Thyroid gland (tissue), 4 donors: ENCODE measurements at regions not wholly inside any gene's neighbourhood (a gene's known extent, or its start where the extent isn't known, plus 50 kb on each side); places are given as distances from the start of the nearest gene placed in this dataset.

Experiments used
- DNase-seq, 2 donors: peaks; one replicate each; pipeline ENCODE4 v3.0.0-alpha.2; 2019
- H3K27ac ChIP-seq, 3 donors: fragments of 200-600 bp; sonication (generic); 1 replicate in 2 of 3; 2 replicates in 1 of 3; pipeline ENCODE4 v1.5.1; 2016 to 2019; ENCODE audit warnings: mild to moderate bottlenecking in 1 of 3, moderate library complexity in 1 of 3
- H3K27me3 ChIP-seq: fragments of 200-600 bp; sonication (generic); one replicate; pipeline ENCODE4 v1.5.1; 2019
- H3K36me3 ChIP-seq, 2 donors: fragments of 200-600 bp; sonication (generic); one replicate each; pipeline ENCODE4 v1.5.1; 2016 to 2019
- H3K4me1 ChIP-seq, 2 donors: fragments of 200-600 bp; sonication (generic); one replicate each; pipeline ENCODE4 v1.5.1; 2017 to 2019
- H3K4me3 ChIP-seq, 3 donors: fragments of 200-600 bp; sonication (generic); replicated peaks in 1 of 3; 1 replicate in 2 of 3; 2 replicates in 1 of 3; pipeline ENCODE4 v1.5.1; 2016; ENCODE audit warnings: mild to moderate bottlenecking in 1 of 3
- H3K9me3 ChIP-seq: fragments of 200-600 bp; sonication (generic); one replicate; pipeline ENCODE4 v1.5.1; 2017
- POLR2A ChIP-seq, 2 donors: fragments of 450-650 bp; IDR thresholded peaks; one replicate each; pipeline ENCODE4 v1.6.1; 2017; ENCODE audit warnings: antibody characterized with exemption in 2 of 2, mild to moderate bottlenecking in 2 of 2, moderate library complexity in 1 of 2
- WGBS, 2 donors: methylation state at CpG; one replicate each; pipeline ENCODE4 v1.1.5; 2017; 5-methylcytosine and 5-hydroxymethylcytosine counted together
- intact Hi-C: fragments of 100-400 bp; cut with DNase I; formaldehyde crosslinking; loops from one replicate; pipeline ENCODE4 v1.15.1; 2023
- TF ChIP-seq, protein P1 (sequence below), 6 experiments: fragments of 200-600 bp in 3 of 6; fragments of 450-650 bp in 3 of 6; sonication (generic) in 3 of 6; IDR thresholded peaks; one replicate each; pipeline ENCODE4 v1.5.1; 2016 to 2019; ENCODE audit warnings: antibody characterized with exemption in 6 of 6, mild to moderate bottlenecking in 2 of 6, inconsistent platforms in 1 of 6, moderate library complexity in 1 of 6

DNA sequence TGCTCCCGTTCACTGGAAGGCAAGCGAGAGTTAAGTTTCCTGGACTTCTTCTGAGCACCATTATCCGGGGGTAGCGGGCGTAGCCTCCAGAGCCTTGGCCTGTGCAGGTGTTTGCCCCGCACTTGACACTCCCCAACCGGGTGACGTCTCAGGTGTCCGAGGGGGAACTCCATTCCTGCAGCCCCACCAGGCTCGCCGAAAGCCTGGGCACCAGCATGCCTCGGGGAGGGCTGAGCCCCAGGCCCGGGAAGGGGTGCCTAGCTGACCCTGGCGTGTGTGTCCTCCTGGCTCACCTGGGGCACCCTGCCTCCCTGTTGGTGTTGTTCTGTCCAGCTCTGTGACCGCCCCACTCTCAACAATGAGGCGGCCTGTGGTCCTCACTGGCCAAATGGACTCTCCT, 109.4 kb upstream of the GPR26 start:
- H3K4me3 ChIP-seq: no peak overlapping the region
- H3K9me3 ChIP-seq: no peaks in the 10 kb centered on the region
- no peaks in the 10 kb centered on the region for H3K27me3 ChIP-seq
- no peak overlapping the region for H3K27ac ChIP-seq
- WGBS, 2 donors: 70 to 73% methylated on average over 2 to 10 of the region's 16 CpGs
- H3K36me3 ChIP-seq: no peaks in the 10 kb centered on the region
- no peak for TF ChIP-seq POLR2A (IDR thresholded peaks at IDR 0.05)
- TF ChIP-seq, protein P1, sequence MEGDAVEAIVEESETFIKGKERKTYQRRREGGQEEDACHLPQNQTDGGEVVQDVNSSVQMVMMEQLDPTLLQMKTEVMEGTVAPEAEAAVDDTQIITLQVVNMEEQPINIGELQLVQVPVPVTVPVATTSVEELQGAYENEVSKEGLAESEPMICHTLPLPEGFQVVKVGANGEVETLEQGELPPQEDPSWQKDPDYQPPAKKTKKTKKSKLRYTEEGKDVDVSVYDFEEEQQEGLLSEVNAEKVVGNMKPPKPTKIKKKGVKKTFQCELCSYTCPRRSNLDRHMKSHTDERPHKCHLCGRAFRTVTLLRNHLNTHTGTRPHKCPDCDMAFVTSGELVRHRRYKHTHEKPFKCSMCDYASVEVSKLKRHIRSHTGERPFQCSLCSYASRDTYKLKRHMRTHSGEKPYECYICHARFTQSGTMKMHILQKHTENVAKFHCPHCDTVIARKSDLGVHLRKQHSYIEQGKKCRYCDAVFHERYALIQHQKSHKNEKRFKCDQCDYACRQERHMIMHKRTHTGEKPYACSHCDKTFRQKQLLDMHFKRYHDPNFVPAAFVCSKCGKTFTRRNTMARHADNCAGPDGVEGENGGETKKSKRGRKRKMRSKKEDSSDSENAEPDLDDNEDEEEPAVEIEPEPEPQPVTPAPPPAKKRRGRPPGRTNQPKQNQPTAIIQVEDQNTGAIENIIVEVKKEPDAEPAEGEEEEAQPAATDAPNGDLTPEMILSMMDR (IDR thresholded peaks at IDR 0.05): no peak
- intact Hi-C loops: loop anchor here (5.0 kb wide), 1 partner anchor 424 kb away; no protein-coding TSS in a partner anchor
- DNase-seq: no peak
- no peaks in the 10 kb centered on the region for H3K4me1 ChIP-seq

DNA sequence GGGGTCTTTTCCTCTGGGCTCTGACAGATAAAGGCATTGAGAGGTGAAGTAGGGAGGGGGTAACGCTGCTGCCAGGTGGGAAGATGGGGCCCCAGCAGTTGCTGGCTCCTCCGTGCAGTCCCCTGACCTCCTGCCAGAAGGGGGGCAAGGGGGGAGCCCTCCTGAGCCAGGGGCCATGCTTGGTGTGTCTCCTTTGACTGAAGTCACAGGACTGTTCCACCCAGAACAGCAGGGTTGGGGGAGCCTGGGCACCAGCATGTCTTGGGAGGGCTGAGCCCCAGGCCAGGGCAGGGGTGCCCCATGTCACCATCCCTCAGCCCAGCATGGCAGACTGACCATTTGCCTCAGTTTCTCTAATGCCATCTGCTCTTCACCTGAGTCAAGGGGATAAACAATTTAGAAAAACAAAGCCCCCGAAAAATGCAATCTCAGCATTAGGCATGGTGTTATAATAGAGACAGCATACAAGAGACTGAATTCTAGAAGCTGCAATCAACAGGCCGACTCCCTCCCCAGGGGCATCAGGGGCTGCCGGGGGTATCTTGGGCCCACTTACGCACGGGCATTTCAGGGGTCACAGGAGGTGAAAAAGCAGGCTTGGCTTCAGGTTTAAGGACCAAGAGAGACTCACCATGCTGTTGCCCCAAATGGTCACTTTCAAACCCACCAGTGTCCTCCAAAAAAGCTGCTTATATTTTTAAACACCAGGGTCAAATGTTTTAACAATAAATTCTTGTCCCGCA, 108.6 kb upstream of the GPR26 start:
- H3K27me3 ChIP-seq: no peaks in the 10 kb centered on the region
- TF ChIP-seq POLR2A (IDR thresholded peaks at IDR 0.05): no peak
- TF ChIP-seq, protein P1 (IDR thresholded peaks at IDR 0.05): no peak
- intact Hi-C loops: loop anchor here (5.0 kb wide), 1 partner anchor 425 kb away; no protein-coding TSS in a partner anchor
- H3K4me3 ChIP-seq: no peak overlapping the region
- H3K9me3 ChIP-seq: no peaks in the 10 kb centered on the region
- H3K4me1 ChIP-seq: no peaks in the 10 kb centered on the region
- no peak overlapping the region for H3K27ac ChIP-seq
- H3K36me3 ChIP-seq: no peaks in the 10 kb centered on the region
- 81 to 89% methylated on average over 8 of the region's 8 CpGs for WGBS, 2 donors
- DNase-seq: no peak

DNA sequence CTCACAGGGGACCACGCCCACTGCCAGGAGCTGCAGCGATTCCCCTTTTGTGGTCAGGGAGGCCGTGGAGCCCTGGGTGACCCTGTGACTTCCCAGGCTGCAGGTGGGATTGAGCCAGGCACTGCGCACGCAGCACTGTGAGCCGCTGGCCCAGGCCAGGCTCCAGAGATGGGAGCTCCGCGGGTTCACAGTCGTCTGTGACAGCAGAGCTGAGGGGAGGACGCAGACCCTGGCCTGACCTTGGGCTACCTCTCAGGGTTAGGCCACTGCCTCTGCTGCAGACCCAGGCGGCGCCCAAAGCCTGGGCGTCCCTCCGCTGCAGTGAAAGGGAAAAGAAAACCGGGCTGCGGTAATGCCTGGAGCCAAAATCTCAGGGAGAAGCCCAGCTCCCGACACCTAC, 107.5 kb upstream of the GPR26 start:
- intact Hi-C loops: loop anchor here (5.0 kb wide), 1 partner anchor 426 kb away; no protein-coding TSS in a partner anchor
- no peaks in the 10 kb centered on the region for H3K9me3 ChIP-seq
- H3K4me3 ChIP-seq: no peak overlapping the region
- H3K27me3 ChIP-seq: no peaks in the 10 kb centered on the region
- 79% methylated on average over 14 to 17 of the region's 17 CpGs for whole genome bisulfite sequencing, 2 donors
- TF ChIP-seq POLR2A (IDR thresholded peaks at IDR 0.05): no peak
- TF ChIP-seq, protein P1 (IDR thresholded peaks at IDR 0.05): no peak
- H3K4me1 ChIP-seq: no peaks in the 10 kb centered on the region
- no peaks in the 10 kb centered on the region for H3K36me3 ChIP-seq
- H3K27ac ChIP-seq: no peak overlapping the region
- no peak for DNase-seq

DNA sequence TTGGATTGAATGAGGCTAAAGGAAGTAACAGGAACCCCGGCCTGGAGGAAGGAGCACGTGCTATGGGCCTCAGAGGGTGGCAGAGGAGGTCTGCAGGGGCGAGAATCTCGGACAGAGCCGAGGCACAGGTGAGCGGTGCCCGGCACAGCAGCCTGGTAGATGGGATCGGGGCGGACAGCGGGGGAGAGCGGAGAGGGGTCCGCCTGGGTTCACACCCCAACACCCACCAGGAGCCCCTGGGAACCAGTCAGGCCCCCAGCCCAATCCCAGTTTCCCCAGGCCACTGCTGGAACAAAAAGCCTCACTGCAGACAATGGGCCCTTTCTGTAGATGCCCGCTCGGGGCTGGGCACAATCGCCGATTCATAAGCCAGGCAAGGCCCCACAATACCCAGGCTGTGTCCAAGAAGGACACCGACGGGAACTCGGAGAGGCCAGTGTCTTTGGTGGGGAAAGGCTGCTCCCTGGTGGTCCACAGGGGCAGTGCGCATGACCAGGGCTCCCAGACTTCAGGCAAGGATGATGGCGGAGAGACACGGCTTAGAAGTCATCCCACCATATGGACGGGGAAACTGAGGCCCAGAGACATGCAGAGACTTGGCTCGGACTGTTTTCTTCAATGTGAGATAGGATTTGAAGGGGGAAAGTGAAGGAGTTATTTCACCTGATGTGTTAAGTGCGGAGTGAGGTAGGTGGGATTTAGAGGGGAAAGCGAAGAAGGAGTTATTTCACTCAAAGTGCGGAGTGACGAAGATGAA, 106.9 kb upstream of the GPR26 start:
- no peaks in the 10 kb centered on the region for H3K27me3 ChIP-seq
- no peaks in the 10 kb centered on the region for H3K9me3 ChIP-seq
- intact Hi-C loops: loop anchor here (5.0 kb wide), 1 partner anchor 427 kb away; no protein-coding TSS in a partner anchor
- H3K4me3 ChIP-seq: no peak overlapping the region
- no peaks in the 10 kb centered on the region for H3K4me1 ChIP-seq
- no peak overlapping the region for H3K27ac ChIP-seq
- WGBS, 2 donors: 51 to 57% methylated on average over 25 to 27 of the region's 28 CpGs
- no peaks in the 10 kb centered on the region for H3K36me3 ChIP-seq
- peak; percentile 59 to 68 for DNase-seq
- TF ChIP-seq, protein P1 (IDR thresholded peaks at IDR 0.05): peak; percentile 79 to 95 (median 92)
- TF ChIP-seq POLR2A (IDR thresholded peaks at IDR 0.05): no peak

DNA sequence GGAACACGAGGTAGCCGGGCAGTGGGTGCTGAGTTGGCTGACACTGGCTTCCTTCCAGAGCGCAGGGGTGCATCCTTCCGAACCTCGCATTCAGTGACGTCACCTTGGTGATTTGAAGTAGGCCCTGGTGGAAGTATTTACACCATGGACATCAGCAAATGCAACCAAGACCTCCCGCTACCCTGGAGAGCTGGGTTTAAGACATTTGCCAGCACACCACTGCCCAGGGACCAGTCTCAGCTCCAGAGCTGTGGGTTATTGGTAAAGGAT, 106.4 kb upstream of the GPR26 start:
- 66 to 68% methylated on average over 7 of the region's 7 CpGs for WGBS, 2 donors
- Histone ChIP-seq H3K36me3 (no peaks in the 10 kb centered on the region), H3K4me3 (no peak overlapping the region), H3K9me3 (no peaks in the 10 kb centered on the region), H3K4me1 (no peaks in the 10 kb centered on the region), H3K27me3 (no peaks in the 10 kb centered on the region), H3K27ac (no peak overlapping the region)
- TF ChIP-seq, protein P1 (IDR thresholded peaks at IDR 0.05): no peak
- no peak for TF ChIP-seq POLR2A (IDR thresholded peaks at IDR 0.05)
- intact Hi-C loops: loop anchor here (5.0 kb wide), 1 partner anchor 427 kb away; no protein-coding TSS in a partner anchor
- DNase-seq: no peak
